ENCODE measurements at regions not wholly inside any gene's neighbourhood (a gene's known extent, or its start where the extent isn't known, plus 50 kb on each side); places are given as distances from the start of the nearest gene placed in this dataset.

GRCh38 chr1:79281442-79281841 lies 274.9 kb upstream of the ADGRL4 start:
- Histone ChIP-seq H3K27me3 (ENCODE audit: control insufficient read depth, insufficient read depth, low read length, poor library complexity, severe bottlenecking) (no peaks in the 10 kb centered on the region), H3K9me3 (ENCODE audit: control insufficient read depth, low read length) (no peaks in the 10 kb centered on the region), H3K4me3 (ENCODE audit: insufficient read depth, low read depth, low read length) (no peak overlapping the region), H3K27ac (ENCODE audit: insufficient read depth, low read depth, low read length, poor library complexity, severe bottlenecking) (no peak overlapping the region), H3K36me3 (ENCODE audit: control insufficient read depth, insufficient read depth, low read length) (no peaks in the 10 kb centered on the region), H3K4me1 (ENCODE audit: control insufficient read depth, insufficient read depth, low read length) (no peaks in the 10 kb centered on the region)
- WGBS, 2 experiments: 50 to 67% methylated on average over 2 to 3 of the region's 6 CpGs

GRCh38 chr1:79271759-79272158 lies 265.2 kb upstream of the ADGRL4 start:
- 90 to 100% methylated on average over 1 of the region's 1 CpG for WGBS, 2 experiments

GRCh38 chr1:79264975-79265818 lies 258.7 kb upstream of the ADGRL4 start:
- Histone ChIP-seq H3K36me3 (ENCODE audit: control insufficient read depth, insufficient read depth, low read length) (no peaks in the 10 kb centered on the region), H3K9me3 (ENCODE audit: control insufficient read depth, low read length) (no peaks in the 10 kb centered on the region), H3K27me3 (ENCODE audit: control insufficient read depth, insufficient read depth, low read length, poor library complexity, severe bottlenecking) (no peaks in the 10 kb centered on the region), H3K27ac (ENCODE audit: insufficient read depth, low read depth, low read length, poor library complexity, severe bottlenecking) (no peak overlapping the region), H3K4me3 (ENCODE audit: insufficient read depth, low read depth, low read length) (no peak overlapping the region), H3K4me1 (ENCODE audit: control insufficient read depth, insufficient read depth, low read length) (peaks cover 9% of the 10 kb centered on the region)
- WGBS, 2 experiments: 96% methylated on average over 2 to 4 of the region's 4 CpGs

More at GRCh38 chr1:79271759-79272158, 265.2 kb upstream of the ADGRL4 start:
- H3K36me3 ChIP-seq (ENCODE audit: control insufficient read depth, insufficient read depth, low read length): no peaks in the 10 kb centered on the region
- no peaks in the 10 kb centered on the region for H3K9me3 ChIP-seq (ENCODE audit: control insufficient read depth, low read length)
- no peaks in the 10 kb centered on the region for H3K27me3 ChIP-seq (ENCODE audit: control insufficient read depth, insufficient read depth, low read length, poor library complexity, severe bottlenecking)
- H3K27ac ChIP-seq (ENCODE audit: insufficient read depth, low read depth, low read length, poor library complexity, severe bottlenecking): no peak overlapping the region
- H3K4me3 ChIP-seq (ENCODE audit: insufficient read depth, low read depth, low read length): no peak overlapping the region
- no peaks in the 10 kb centered on the region for H3K4me1 ChIP-seq (ENCODE audit: control insufficient read depth, insufficient read depth, low read length)

- Histone ChIP-seq H3K4me1 (ENCODE audit: control insufficient read depth, insufficient read depth, low read length) (peaks cover 9% of the 10 kb centered on the region), H3K27ac (ENCODE audit: insufficient read depth, low read depth, low read length, poor library complexity, severe bottlenecking) (no peak overlapping the region), H3K27me3 (ENCODE audit: control insufficient read depth, insufficient read depth, low read length, poor library complexity, severe bottlenecking) (no peaks in the 10 kb centered on the region), H3K4me3 (ENCODE audit: insufficient read depth, low read depth, low read length) (no peak overlapping the region), H3K36me3 (ENCODE audit: control insufficient read depth, insufficient read depth, low read length) (no peaks in the 10 kb centered on the region), H3K9me3 (ENCODE audit: control insufficient read depth, low read length) (no peaks in the 10 kb centered on the region)
- 100% methylated on average over 1 of the region's 1 CpG for WGBS, 2 experiments
These were observed 257.8 kb upstream of the ADGRL4 start for GRCh38 chr1:79264285-79264684.

GRCh38 chr1:79262745-79263258 lies 256.3 kb upstream of the ADGRL4 start:
- no peak overlapping the region for H3K27ac ChIP-seq (ENCODE audit: insufficient read depth, low read depth, low read length, poor library complexity, severe bottlenecking)
- H3K4me3 ChIP-seq (ENCODE audit: insufficient read depth, low read depth, low read length): no peak overlapping the region
- no peaks in the 10 kb centered on the region for H3K36me3 ChIP-seq (ENCODE audit: control insufficient read depth, insufficient read depth, low read length)
- no peaks in the 10 kb centered on the region for H3K9me3 ChIP-seq (ENCODE audit: control insufficient read depth, low read length)
- no peaks in the 10 kb centered on the region for H3K27me3 ChIP-seq (ENCODE audit: control insufficient read depth, insufficient read depth, low read length, poor library complexity, severe bottlenecking)
- 25 to 33% methylated on average over 3 of the region's 3 CpGs for WGBS, 2 experiments
- peaks cover 9% of the 10 kb centered on the region for H3K4me1 ChIP-seq (ENCODE audit: control insufficient read depth, insufficient read depth, low read length)

- no peak overlapping the region for H3K4me3 ChIP-seq (ENCODE audit: insufficient read depth, low read depth, low read length)
- H3K4me1 ChIP-seq (ENCODE audit: control insufficient read depth, insufficient read depth, low read length): peaks cover 9% of the 10 kb centered on the region
- no peaks in the 10 kb centered on the region for H3K36me3 ChIP-seq (ENCODE audit: control insufficient read depth, insufficient read depth, low read length)
- H3K27ac ChIP-seq (ENCODE audit: insufficient read depth, low read depth, low read length, poor library complexity, severe bottlenecking): no peak overlapping the region
- H3K9me3 ChIP-seq (ENCODE audit: control insufficient read depth, low read length): no peaks in the 10 kb centered on the region
- 20 to 45% methylated on average over 1 to 2 of the region's 5 CpGs for WGBS, 2 experiments
- H3K27me3 ChIP-seq (ENCODE audit: control insufficient read depth, insufficient read depth, low read length, poor library complexity, severe bottlenecking): no peaks in the 10 kb centered on the region
These were observed 253.1 kb upstream of the ADGRL4 start for GRCh38 chr1:79259390-79260336.

- H3K27me3 ChIP-seq (ENCODE audit: control insufficient read depth, insufficient read depth, low read length, poor library complexity, severe bottlenecking): no peaks in the 10 kb centered on the region
- H3K27ac ChIP-seq (ENCODE audit: insufficient read depth, low read depth, low read length, poor library complexity, severe bottlenecking): no peak overlapping the region
- no peaks in the 10 kb centered on the region for H3K4me1 ChIP-seq (ENCODE audit: control insufficient read depth, insufficient read depth, low read length)
- 100% methylated on average over 2 of the region's 2 CpGs; no CpG with 5 or more reads in 1 of the 2 experiments for WGBS, 2 experiments
- no peaks in the 10 kb centered on the region for H3K36me3 ChIP-seq (ENCODE audit: control insufficient read depth, insufficient read depth, low read length)
- H3K4me3 ChIP-seq (ENCODE audit: insufficient read depth, low read depth, low read length): no peak overlapping the region
- no peaks in the 10 kb centered on the region for H3K9me3 ChIP-seq (ENCODE audit: control insufficient read depth, low read length)
These were observed 248.9 kb upstream of the ADGRL4 start for GRCh38 chr1:79255421-79255820.

GRCh38 chr1:79252598-79252997 lies 246.1 kb upstream of the ADGRL4 start:
- H3K27ac ChIP-seq (ENCODE audit: insufficient read depth, low read depth, low read length, poor library complexity, severe bottlenecking): no peak overlapping the region
- H3K27me3 ChIP-seq (ENCODE audit: control insufficient read depth, insufficient read depth, low read length, poor library complexity, severe bottlenecking): no peaks in the 10 kb centered on the region
- no peaks in the 10 kb centered on the region for H3K9me3 ChIP-seq (ENCODE audit: control insufficient read depth, low read length)
- H3K4me3 ChIP-seq (ENCODE audit: insufficient read depth, low read depth, low read length): no peak overlapping the region
- H3K4me1 ChIP-seq (ENCODE audit: control insufficient read depth, insufficient read depth, low read length): no peaks in the 10 kb centered on the region
- WGBS, 2 experiments: 90 to 96% methylated on average over 3 of the region's 3 CpGs
- no peaks in the 10 kb centered on the region for H3K36me3 ChIP-seq (ENCODE audit: control insufficient read depth, insufficient read depth, low read length)

GRCh38 chr1:79239840-79240239 lies 233.3 kb upstream of the ADGRL4 start:
- Histone ChIP-seq H3K9me3 (ENCODE audit: control insufficient read depth, low read length) (no peaks in the 10 kb centered on the region), H3K4me1 (ENCODE audit: control insufficient read depth, insufficient read depth, low read length) (no peaks in the 10 kb centered on the region), H3K36me3 (ENCODE audit: control insufficient read depth, insufficient read depth, low read length) (no peaks in the 10 kb centered on the region), H3K4me3 (ENCODE audit: insufficient read depth, low read depth, low read length) (no peak overlapping the region), H3K27me3 (ENCODE audit: control insufficient read depth, insufficient read depth, low read length, poor library complexity, severe bottlenecking) (no peaks in the 10 kb centered on the region), H3K27ac (ENCODE audit: insufficient read depth, low read depth, low read length, poor library complexity, severe bottlenecking) (no peak overlapping the region)
- WGBS, 2 experiments: 88 to 90% methylated on average over 5 of the region's 5 CpGs
